ENCODE measurements at regions not wholly inside any gene's neighbourhood (a gene's known extent, or its start where the extent isn't known, plus 50 kb on each side); places are given as distances from the start of the nearest gene placed in this dataset.

GRCh38 chr10:113243311-113243710, 293.3 kb downstream of the TCF7L2 start:
- no peak for TF ChIP-seq EP300 (IDR thresholded peaks at IDR 0.05)
- TF ChIP-seq, protein P1, sequence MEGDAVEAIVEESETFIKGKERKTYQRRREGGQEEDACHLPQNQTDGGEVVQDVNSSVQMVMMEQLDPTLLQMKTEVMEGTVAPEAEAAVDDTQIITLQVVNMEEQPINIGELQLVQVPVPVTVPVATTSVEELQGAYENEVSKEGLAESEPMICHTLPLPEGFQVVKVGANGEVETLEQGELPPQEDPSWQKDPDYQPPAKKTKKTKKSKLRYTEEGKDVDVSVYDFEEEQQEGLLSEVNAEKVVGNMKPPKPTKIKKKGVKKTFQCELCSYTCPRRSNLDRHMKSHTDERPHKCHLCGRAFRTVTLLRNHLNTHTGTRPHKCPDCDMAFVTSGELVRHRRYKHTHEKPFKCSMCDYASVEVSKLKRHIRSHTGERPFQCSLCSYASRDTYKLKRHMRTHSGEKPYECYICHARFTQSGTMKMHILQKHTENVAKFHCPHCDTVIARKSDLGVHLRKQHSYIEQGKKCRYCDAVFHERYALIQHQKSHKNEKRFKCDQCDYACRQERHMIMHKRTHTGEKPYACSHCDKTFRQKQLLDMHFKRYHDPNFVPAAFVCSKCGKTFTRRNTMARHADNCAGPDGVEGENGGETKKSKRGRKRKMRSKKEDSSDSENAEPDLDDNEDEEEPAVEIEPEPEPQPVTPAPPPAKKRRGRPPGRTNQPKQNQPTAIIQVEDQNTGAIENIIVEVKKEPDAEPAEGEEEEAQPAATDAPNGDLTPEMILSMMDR (IDR thresholded peaks at IDR 0.05): no peak
- TF ChIP-seq POLR2AphosphoS5 (IDR thresholded peaks at IDR 0.05): no peak

Data from sigmoid colon (tissue), 4 donors.